ENCODE measurements at regions not wholly inside any gene's neighbourhood (a gene's known extent, or its start where the extent isn't known, plus 50 kb on each side); places are given as distances from the start of the nearest gene placed in this dataset.
"Not testable (repeated sequence)": the region's sequence is repeated elsewhere in the genome, so short reads cannot be mapped to it uniquely, and the experiment has no call there.

DNA sequence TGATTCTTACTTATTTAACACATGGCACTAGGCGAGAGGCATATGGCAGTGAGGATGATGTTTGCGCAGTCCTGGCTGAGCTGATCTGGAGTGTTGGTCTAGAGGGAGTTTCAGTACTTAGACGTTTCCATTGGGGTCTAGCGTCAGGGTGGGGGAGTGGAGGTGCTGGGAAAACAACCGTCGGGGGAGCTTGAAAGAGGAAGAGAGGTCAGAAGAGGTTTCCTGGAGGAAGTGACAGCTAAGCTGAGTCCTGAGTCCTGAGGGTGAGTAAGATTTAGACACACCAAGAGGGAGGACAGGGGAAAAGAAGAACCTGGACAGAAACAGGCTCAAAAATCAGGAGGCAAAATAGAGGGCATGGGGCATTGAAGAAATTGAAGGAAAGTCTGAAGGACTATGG is 81.4 kb downstream of the ALOX5AP start:
- DNase-seq (ENCODE audit: low read depth), result no peak

DNA sequence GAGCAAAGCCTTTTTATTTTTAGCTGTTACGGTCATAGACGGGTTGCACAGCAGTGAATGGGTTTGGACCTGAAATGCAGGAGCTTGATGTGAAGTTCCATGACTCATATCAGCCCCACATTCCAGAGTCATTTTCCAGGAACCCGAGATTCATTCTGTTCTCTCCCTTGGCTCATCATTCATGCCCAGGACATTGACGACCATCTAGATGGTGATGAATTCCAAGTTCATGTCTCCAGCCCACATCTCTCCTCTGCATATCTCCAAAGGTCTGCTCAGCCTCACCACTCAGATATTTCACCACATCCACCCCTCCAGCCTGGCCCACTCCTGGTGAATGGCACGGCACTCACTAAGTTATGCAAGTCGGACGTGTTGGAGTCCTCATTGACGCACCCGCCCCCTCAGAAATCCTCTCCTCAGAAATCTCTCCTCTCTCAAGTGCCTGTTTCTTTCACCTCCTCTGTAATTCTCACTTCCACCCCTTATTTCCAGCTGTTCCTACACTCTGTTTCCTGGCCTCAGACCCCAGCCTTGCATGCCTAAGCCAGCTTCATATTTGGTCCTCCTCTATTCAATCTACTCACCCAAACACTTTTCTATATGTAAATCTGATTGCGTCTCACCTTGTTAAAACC is 83.1 kb downstream of the ALOX5AP start:
- no peak for DNase-seq (ENCODE audit: low read depth)

DNA sequence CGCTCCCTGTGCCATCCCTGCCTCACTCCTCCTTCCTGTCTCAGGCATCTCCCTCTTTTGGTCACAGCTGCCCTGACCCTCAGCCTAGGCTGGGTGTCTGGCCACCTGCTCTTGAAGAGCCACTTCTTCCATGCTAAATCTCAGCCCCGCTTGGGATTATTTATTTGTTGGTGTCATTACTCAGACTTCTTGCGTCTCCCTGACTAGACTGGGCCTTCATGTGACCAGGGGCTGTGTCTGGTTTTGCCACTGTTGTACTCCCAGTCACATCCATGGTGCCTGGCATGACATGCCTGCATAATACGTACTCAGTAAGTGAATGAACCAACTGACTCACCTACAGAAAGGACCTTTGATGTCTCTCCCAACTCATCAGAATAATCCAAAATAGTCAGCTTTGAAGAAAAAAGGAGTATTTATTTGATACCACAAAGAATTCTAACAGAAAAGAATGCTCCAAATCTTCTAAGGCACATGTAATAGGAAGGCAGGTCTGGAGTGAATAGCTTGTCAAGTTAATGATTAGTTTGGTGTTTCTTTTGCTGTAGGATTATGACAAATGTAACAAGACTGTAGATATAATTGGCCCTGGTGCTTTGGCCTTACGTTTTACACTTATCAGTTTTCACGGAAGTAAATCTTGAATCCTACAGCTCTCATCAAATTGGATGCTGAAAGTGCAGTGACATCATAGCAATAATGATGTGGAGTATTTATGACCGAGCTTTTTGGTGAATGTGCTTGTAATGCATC is 84.0 kb downstream of the ALOX5AP start:
- DNase-seq (ENCODE audit: low read depth), result no peak

DNA sequence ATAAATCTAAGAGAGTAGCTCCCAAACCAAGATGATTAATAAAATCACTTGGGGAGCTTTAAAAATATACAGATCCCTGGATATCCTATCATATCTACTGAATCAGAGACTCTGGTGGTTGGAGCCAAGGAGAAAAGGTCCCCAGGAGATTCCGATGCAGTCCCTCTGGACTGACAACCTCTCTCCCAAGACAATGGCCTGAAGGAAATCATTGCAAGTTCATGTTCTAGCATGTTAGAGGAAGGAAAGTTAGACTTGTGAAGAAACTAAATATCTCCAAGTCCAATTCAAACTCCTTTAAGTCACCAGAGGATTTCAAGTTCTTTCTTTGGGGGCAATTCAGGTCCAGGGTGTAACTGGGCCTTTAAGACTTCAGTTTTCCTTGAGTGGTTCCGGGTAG is 84.7 kb upstream of the MEDAG start:
- no peak for DNase-seq (ENCODE audit: low read depth)

DNA sequence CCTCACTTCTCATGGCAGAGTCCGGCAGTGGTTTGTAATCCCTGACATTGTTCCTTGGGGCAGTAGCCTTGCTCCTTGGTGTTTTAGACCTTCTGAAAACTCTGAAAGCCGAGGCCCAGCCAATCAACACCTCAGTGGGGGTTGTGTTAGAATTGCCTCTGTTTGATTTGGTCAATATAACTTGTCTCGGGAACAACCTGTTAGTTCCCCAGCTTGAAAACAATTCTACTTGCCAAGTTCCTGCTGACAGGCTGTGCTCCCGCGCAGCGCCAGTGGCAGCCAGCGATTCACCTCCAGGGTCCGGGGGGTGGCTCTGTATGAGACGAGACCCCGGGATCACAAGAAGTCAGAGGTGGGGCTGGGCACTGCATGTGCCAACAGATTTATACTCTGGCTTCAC is 81.4 kb upstream of the MEDAG start:
- no peak for DNase-seq (ENCODE audit: low read depth)

DNA sequence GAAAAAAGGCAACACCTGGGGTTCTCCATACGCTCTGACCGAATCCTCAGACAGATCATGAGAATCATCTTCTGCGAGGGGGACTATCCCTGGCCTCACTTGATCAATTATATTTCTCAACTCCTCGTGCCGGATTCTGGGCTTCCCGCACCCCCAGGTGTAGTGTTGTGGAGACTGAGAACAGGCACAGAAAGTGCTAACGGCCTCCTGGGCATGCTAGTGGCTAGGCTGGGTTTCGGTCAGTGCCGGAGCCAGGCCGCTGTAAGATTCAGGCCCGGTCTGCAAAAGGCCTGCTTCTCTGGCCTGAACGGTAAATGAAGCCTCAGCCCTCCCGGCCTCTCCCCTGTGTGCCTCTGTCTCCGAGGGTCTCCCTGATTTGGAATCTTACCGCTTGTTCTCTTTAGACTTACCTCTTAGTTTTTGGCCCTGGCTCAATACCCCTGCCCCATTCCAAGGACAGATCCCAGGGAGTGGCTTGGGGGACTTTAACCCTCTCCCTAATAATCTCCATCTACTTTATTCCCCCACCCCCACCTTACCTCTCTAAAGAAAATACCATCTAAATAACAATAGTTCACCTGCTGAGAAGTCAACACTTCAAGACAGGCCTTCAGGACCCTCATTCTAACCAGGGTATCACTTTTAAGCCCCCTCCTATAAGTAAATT is 79.0 kb upstream of the MEDAG start:
- no peak for DNase-seq (ENCODE audit: low read depth)

DNA sequence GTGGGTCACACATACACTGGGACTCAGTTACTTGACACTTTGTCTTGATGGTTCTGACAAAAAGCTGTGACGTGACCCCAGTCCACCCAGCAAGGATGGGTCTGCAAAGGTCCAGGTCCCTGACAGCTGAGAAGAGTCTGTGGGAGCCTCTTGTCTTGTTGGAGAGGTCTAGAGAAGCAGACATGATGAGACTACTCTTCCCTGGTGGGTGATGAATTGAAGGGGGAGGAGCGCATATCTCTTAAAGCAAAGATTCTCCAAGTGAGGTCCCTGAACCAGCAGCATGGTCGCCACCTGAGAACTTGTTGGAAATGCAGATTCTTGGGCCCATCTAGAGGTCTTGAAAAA is 78.5 kb upstream of the MEDAG start:
- no peak for DNase-seq (ENCODE audit: low read depth)

DNA sequence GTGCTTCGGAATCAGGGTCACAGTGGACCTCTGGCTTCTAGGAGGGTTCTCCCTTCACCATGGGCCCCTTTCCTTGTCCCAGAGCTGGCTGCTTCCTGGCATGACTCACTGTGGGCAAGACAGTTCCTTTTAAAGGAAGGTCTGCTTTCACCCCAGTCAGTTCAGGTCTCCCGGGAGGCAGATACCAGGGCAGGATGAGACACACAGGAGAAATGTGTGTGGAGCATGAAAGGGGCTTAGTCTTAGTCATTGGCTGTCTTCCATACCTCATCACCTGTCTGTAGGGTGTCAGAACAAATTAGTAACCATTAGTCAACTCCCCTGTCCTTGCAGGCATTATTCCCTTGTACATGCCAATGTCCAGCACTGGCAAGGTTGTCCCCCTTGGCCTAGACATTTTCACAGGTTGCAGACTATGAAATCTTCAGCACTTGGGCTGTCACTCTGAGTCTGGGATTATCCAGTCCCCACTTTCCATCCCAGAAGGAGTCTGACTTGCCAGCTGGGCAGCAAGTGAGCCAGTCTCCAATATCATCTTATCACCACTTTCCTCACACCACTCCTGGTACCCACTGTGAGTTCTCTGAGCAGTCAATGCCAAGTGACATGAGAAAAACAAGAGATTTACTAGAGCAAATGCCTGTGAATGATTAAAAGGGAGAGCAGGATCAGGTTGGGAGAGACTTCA is 76.8 kb upstream of the MEDAG start:
- no peak for DNase-seq (ENCODE audit: low read depth)

DNA sequence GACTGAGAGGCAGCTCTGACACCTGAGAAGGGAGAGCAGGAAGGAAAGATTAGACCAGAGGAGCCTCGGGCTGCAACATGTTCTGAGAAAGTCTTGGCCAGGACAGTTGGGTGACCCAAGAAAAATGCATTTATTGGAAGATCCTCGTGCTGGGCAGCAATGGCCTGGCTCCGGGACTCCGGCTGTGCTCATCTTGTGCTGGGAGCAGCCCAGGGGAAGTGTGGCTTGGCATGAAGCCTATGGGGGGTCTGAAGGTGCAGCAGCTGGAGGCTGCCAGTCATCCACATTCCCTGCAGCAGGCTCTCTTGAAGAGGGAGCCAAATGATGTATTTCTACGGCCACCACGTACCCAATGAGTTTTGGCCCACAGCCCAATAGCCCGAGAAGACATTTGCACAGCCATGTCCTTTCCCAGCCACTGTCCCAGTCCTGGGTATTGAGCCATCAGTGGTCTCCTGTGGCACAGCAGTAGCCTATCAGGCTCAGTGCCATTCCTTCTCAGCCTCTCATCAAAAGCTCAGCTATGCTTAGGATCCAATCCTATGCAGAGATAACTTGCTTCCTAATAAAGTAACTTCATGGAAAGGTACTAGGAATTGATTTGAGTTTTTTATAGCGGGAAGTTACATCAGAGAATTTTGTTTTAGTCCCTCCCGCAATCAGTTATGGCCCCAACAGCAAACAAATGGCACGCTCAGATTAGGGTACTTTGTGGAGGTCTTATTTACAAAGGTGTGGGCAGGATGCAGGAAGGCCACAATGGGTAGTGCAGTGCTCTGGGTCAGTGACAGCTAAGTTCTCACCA is 76.0 kb upstream of the MEDAG start:
- DNase-seq (ENCODE audit: low read depth), result no peak

DNA sequence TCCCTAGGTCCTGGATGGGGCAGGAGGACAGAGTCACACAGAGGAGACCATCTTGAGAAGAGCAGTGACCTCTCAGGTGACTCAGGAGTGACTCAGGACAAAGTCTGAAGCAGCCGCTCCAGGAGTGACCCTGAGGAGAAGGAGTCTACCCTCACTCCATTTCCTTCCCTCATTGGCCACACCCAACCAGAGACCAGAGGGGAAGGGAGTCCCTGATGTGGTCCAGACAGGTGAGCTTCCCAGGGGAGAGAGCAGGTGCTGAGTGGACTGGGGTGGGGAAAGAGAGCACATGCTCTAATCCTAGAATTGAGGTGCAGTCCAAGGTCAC is 75.5 kb upstream of the MEDAG start:
- DNase-seq (ENCODE audit: low read depth), result no peak

DNA sequence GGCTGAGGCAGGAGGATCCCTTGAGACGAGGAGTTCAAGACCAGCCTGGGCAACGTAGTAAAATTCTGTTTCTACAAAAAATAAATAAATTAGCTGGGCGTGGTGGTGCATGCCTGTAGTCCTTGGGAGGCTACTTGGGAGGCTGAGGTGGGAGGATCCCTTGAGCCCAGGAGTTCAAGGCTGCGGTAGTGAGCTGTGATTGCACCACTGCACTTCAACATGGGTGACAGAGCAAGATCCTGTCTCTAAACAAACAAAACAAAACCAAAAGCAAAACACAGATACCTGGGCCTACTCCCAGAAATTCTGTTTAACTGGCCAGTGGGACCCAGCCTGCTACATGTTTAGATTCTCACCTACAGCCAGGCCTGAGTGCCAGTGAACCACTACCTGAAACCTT is 74.6 kb upstream of the MEDAG start:
- no peak for DNase-seq (ENCODE audit: low read depth)

DNA sequence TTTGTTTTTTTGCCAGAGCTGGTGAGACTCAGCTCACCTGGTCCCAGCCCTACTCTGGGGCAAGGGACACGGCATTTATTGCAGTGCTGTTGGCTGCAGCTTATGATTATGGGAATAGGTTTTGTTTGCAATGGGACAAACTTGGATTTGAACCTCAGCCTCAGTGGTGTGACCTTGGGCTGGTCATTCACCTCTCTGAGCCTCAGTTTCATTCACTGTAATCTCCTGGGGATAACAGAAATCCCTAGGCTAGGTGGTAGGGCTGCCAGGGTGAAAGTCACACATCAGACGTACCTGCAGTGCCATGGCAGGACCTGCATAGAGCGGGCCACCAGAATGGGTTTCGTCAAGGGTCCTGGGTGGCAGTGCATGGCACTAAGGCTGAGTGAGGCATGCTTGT is 73.7 kb upstream of the MEDAG start:
- no peak for DNase-seq (ENCODE audit: low read depth)

DNA sequence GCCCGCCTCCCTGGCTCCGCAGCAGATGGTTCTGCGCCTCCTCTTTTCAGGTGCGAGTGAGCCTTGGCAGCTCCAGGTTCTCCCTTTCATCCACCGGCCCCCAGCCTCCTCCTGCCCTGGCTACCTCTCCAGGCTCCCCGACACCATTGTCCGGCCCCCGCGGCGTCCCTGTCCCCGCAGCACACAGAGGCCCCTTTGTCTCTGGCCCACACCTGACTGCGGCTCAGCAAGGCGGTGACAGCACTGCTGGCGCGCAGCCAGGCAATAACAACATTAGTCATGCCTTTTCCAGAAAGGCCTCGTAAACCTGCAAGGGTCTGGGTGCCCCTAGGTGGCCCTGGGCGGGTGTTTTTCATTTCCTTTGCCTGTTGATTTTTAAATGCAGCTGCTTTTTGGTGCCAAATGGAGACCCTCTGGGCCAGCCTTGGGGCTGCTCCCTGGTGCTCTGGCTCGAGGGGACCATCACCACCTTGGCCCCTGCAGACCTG is 73.2 kb upstream of the MEDAG start:
- no peak for DNase-seq (ENCODE audit: low read depth)

DNA sequence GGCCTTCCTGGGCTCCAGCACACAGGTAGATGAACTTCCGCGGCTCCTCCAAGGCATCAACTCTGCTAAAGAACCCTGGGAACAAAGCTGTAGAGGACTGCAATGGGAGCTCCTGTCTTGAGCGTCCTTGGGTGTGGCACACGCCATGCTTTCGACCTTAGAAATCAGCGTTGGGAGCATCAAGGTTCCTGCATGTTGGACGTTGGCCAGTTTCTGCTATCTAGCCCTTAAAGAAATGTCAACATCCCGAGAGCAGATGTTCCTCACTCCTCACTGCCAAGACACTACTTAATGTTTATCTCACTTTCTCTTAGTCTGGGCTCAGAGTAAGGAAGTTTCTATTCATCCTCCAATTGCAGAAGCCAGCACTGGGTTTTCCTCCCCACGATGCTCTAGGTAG is 70.6 kb upstream of the MEDAG start:
- no peak for DNase-seq (ENCODE audit: low read depth)

DNA sequence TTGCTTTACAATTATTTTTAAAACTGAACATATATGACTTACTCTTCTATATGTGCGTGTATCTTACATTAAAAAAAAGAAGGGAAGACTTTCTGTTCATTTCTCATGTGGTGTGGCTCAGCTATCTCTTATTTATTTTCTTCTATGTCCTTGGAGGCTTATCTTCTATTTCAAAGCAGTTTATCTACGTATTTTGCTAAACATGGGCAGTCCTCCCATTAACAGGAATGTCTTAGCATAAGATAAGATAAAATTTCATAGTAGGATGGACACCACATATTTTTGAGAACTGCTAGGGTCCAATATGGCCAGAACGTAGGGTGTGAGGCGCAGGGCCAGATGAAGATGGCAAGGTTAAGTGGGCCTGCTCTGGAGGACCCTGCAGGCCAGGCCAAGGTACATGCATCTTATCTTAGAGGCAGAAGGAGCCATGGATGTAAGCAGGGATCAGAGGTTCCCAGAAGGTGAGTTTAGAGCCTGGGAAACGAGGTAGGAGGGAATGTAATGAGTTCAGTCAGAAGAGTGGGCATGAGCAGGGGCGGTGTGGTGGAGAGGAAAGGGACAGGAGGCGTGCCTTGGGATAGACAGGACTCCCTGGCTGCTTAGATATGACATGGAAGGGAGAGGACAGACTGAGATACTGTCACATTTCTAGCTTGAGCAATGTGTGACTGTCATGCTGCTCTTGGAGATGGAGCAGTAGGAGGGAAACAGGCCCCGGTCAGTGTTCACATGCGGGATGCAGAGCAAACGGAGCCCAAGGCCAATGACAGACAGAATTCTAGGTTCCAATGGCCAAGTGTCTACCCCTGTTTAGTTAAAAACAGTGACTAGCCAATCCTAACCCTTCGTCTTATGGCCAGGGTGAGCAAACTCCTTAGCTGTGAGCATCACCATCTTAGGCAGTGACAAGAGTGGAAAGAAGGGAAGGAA is 68.6 kb upstream of the MEDAG start:
- DNase-seq (ENCODE audit: low read depth), result no peak

DNA sequence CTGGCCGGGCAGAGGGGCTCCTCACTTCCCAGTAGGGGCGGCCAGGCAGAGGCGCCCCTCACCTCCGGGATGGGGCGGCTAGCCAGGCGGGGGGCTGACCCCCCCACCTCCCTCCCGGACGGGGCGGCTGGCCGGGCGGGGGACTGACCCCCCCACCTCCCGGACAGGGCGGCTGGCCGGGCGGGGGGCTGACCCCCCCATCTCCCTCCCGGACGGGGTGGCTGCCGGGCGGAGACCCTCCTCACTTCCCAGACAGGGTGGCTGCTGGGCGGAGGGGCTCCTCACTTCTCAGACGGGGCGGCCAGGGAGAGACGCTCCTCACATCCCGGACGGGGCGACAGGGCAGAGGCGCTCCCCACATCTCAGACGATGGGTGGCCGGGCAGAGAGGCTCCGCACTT is 66.4 kb upstream of the MEDAG start:
- DNase-seq (ENCODE audit: low read depth), result not testable (repeated sequence)

DNA sequence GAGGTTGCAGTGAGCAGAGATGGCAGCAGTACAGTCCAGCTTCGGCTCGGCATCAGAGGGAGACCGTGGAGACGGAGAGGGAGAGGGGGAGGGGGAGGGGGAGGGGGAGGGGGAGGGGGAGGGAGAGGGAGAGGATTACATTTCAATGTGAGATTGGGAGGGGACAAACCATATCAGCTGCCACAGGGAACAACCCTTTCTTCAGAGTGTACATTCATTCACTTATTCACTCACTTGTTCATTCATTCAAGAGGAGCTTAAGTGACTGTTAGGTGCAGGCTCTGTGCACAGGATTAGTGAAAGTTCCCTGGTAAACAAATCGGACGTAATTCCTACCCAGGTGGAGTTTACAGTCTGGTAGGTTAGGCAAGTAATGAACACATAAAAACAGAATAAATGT is 65.6 kb upstream of the MEDAG start:
- no peak for DNase-seq (ENCODE audit: low read depth)

DNA sequence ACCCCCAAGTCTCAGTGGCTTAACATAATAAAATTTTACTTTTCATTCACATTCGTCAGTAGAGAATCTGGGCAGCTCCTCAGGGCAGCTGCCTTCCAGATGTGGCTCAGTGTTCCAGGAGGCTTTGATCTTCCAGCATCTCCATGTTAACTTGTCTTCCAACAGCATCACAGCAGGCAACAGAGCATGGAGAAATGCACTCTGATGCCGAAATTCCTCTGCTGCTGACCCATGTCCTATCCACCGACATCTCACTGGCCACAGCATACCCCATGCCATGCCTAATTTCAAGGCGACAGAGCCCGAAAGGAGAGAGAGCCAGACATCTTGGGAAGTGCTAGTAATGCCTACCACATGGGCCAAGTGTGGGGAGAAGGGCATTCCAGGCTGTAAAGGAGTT is 64.9 kb upstream of the MEDAG start:
- peak; percentile 96 for DNase-seq (ENCODE audit: low read depth)

DNA sequence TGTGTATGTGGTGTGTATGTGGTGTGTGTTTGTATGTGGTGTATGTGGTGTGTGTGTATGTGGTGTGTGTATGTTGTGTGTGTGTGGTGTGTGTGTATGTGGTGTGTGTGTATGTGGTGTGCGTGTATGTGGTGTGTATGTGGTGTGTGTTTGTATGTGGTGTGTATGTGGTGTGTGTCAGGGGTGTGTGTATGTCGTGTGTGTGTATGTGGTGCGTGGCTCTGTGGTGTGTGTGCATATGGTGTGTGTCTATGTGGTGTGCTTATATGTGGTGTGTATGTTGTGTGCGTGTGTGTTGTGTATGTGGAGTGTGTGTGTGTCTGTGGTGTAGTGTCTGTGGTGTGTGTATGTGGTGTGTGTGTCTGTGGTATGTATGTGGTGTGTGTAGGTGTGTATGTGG is 62.5 kb upstream of the MEDAG start:
- DNase-seq (ENCODE audit: low read depth), result no peak

DNA sequence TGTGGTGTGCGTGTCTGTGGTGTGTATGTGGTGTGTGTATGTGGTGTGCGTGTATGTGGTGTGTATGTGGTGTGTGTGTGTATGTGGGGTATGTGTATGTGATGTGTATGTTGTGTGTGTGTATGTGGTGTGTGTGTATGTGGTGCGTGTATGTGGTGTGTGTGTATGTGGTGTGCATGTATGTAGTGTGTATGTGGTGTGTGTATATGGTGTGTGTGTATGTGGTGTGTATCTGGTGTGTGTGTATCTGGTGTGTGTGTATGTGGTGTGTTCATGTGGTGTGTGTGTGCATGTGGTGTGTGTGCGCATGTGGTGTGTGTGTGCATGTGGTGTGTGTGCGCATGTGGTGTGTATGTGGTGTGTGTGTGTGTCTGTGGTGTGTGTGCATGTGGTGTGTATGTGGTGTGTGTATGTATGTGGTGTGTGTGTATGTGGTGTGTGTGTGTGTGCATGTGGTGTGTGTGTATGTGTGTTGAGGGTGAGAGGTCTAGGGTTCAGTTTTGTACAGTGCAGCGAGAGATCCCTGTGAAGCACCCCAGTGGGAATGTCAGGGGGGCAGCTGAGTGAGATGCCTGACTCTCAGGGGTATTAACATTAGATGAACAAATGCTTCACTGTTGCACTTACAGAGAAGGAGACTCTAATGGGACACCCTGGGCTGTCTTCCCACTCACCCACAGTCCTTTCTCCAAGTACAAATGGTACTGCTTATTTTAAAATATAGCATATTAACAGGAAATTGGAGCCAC is 61.3 kb upstream of the MEDAG start:
- peak; percentile 28 for DNase-seq (ENCODE audit: low read depth)

Measured in fibroblast of gingiva (primary cell).